CD4-positive, alpha-beta T cell treated with Interleukin-17A for 4 hours (primary cell): ENCODE measurements at regions not wholly inside any gene's neighbourhood (a gene's known extent, or its start where the extent isn't known, plus 50 kb on each side); places are given as distances from the start of the nearest gene placed in this dataset.
"Not testable (repeated sequence)": the region's sequence is repeated elsewhere in the genome, so short reads cannot be mapped to it uniquely, and the experiment has no call there.

Experiments
- DNase-seq: peaks from one replicate; pipeline ENCODE4 v3.0.0-alpha.2; 2020; ENCODE audit warnings: mixed read lengths

DNA sequence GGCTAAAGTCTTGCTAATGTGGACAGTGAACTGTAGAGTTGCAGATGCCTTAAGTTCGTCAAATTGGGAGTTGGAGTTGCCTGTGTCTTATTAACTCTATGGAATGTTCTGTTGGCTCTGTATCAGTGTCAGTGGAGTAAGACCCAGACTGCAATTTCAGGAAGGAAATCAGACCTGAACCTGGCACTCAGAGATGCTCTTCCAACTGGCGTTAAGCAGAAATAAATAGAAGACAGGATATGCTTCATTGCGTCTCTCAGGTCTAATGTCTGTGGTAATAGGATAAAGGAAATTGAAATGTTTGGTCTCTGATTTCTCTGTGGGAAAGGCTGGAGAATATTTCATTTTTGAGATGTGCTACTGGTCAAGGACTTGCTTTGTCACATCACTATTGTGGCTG lies 846.7 kb upstream of the ID2 start:
- DNase-seq = no peak

DNA sequence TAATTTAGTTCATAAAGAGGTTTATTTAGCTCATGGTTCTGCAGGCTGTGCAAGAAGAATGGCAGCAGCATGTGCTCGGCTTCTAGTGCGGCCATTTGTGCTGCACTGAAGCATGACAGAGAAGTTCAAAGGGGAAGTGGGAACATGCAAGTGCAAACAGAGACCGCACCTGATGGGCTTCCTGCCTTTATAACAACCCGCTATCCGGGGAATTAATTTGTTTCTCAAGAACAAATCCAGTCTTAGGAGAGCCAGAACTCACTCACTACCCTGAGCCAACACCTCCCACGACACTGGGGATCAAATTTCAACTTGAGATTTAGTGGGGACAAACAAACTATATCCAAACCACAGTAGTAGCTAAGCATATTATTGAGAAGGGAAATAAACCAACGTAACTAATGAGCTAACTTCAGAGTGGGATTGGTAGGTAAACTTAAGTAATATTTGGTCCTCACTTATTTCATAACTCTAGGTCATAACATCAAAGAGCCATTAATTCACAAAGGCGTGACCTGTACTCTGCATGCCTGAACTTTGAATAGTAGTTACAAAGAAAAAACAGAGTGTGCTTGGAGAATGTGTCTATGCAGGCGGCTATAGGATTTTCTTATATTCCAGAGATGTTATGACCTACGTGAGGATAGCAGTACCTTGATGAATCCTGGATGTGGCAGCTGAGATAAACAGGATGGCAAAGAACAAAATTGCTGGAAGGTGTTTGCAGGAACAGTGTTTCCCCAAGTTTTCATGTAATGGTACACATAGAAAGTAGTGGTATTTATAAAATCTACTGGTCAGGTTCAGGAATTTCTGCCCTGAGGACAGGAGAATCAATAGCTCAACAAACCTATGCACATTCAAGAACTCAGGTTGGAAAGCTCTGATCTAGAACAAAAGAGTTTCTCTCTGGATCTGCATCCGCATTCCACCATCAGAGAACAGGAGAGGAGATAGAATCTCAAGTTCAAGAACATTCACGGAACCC lies 845.9 kb upstream of the ID2 start:
- peak; percentile 11 for DNase-seq

DNA sequence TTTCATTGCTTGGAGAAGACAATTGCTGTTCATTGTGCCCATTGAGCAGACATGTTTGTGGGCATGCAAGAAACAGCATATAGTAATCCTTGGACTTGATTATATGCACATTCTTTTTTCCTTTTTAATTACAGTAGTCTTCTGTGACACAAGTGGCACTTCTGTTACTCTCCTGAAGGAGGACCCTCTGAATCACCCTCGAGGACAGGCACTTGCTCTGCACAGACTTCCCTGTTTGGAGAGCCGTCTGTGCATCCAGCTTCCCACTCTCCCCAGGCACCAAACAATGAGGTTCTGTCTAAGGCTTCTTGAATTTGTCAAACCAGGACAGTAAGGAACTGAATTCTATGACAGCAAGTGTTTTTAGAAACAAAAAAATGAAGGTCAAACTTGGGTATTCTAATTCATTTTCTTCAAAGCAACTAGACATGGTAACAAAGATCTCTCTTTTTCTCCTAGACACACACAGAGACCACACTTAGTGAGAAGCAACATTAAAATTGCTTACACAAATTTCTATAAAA lies 844.6 kb upstream of the ID2 start:
- DNase-seq = no peak

DNA sequence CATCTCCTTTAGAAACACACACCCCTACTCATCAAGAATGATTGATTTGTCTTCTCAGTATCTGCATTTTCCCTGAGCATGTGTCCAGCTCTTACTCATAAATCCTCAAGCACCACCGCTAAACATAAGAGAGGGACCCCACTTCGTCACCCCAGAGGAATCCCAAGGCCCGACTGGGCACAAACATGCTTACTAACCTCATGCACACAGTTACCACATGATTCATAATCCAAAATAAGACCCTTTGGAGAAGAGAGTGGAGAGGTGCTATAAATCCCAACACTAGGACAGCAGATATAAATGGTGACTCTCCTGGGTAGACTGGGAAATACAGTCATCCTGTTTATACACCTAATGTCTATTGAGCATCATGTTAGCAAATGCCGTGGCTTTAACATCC lies 843.2 kb upstream of the ID2 start:
- DNase-seq = no peak

- no peak for DNase-seq
These were observed 841.0 kb upstream of the ID2 start for GRCh38 chr2:7840651-7841380.

- DNase-seq = no peak
These were observed 840.1 kb upstream of the ID2 start for GRCh38 chr2:7841751-7842150.

GRCh38 chr2:7844414-7844965 lies 837.4 kb upstream of the ID2 start:
- no peak for DNase-seq

DNA sequence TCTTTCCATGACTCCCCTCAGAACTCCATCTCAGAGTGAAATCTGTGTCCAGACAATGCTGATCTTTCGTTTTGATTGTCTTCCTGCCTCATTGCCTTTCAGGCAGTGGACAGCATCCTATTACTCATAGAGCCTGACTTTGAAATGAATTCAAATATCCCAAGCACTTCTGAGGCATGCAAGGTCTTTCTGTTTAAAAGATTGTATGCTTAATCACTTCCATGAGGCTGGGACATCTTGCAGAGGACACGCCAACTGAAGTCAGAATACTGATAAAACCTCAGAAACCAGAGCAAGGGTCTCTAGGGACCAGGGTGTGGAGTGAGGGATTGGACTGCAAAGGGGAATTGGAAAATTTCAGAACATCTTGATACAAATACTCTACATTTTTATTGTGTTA lies 836.5 kb upstream of the ID2 start:
- no peak for DNase-seq

- DNase-seq = no peak
These were observed 835.2 kb upstream of the ID2 start for GRCh38 chr2:7846607-7847006.

DNA sequence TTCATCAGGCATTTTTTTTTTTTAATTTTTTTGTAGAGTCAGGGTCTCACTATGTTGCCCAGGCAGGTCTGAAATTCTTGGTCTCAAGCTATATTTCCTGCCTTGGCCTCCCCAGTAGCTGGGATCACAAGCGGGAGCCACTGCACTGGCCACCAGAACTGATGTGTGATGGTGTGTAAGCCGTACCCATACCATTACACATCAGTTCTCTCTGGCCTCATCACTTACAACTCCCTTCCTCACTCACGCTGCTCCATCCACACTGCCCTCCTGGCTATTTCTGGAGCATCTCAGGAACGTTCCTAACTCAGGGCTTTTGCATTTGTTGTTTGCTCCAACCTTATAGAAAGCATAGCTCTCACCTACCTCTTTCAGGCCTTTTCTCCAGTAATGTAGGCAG lies 834.5 kb upstream of the ID2 start:
- no peak for DNase-seq

- no peak for DNase-seq
These were observed 832.8 kb upstream of the ID2 start for GRCh38 chr2:7849027-7849426.

- DNase-seq = no peak
These were observed 832.3 kb upstream of the ID2 start for GRCh38 chr2:7849531-7849930.

GRCh38 chr2:7852546-7852945 lies 829.3 kb upstream of the ID2 start:
- DNase-seq = no peak

GRCh38 chr2:7857904-7858303 lies 824.0 kb upstream of the ID2 start:
- DNase-seq = no peak

DNA sequence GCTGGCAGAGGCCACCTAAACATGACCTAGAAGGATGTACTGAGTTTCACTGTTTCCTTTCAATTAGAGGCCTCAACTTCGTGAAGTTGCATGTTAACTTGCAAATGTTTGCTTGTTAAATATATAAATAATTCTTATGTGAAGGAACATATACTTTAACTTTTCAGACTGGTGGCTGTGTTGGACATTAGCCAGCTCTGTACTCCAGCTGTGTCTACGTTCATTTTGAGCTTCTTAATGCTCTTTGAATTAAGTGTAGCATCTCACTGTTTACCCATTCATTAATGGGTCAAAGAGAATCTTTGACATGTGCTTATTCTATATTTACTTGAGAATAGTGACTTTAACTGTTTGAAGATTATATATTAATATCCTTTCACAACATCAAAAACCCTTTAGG lies 823.2 kb upstream of the ID2 start:
- DNase-seq = no peak

DNA sequence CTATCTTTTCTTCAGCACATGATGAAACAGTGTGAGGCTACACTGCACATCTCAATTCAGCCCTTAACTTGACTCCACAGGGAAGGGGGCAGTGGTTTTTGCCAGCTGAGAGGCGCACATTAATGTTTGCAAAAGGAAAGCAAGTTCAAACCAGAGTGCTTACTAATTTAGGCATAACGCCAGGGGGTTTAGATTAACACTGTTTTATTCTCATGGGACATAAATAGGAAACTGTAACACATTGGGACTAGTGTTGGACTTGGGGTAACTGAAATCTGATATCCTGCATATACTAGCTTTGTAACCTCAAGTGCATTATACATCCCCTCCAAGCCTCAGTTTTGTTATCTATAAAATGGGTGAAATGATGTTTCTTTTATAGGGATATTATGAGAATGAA lies 821.2 kb upstream of the ID2 start:
- no peak for DNase-seq

DNA sequence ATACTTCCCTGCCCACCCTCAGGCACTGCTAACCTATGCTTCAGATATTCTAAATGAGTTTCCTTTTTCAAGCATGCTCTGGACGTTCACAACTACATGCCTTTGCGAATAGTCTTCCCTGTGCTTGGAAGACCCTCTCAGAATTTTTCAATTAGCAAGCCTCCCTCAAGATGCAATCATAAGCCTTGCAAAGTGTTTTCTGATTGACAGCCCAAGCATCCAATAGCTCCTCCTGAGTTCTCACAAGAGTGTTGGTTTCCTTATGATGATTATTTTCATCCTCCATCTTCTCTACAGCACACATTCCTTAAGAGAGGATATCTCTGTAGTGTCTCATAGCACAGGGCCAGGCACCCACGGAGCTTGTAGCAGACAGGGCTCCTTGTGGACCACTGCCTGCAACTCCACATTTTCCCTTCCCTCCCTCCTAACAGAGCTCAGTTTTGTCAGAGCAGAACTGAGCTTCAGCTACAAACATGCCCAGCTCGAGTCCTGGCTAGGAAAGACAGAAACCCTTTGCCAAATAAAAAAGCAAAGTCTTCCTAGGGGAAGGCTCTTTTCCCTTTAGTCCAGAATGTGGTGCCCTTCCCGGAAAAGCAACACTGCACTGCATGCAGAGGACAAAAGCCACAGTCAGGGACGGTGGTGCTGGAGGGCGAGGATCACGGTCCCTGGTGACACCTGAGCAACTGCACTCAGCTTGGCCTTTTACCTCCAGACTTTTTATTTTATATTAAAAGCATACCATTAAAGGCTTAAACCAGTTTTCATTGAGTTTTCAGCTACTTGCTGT lies 819.8 kb upstream of the ID2 start:
- no peak for DNase-seq

GRCh38 chr2:7866104-7866503 lies 815.8 kb upstream of the ID2 start:
- no peak for DNase-seq

GRCh38 chr2:7866825-7867224 lies 815.0 kb upstream of the ID2 start:
- no peak for DNase-seq

GRCh38 chr2:7867867-7868266 lies 814.0 kb upstream of the ID2 start:
- DNase-seq = no peak

GRCh38 chr2:7868836-7869235 lies 813.0 kb upstream of the ID2 start:
- no peak for DNase-seq

- not testable (repeated sequence) for DNase-seq
These were observed 805.4 kb upstream of the ID2 start for GRCh38 chr2:7876445-7876844.

GRCh38 chr2:7878266-7878665 lies 803.6 kb upstream of the ID2 start:
- not testable (repeated sequence) for DNase-seq
